Upper lobe of left lung (tissue), 6 donors: ENCODE measurements at regions not wholly inside any gene's neighbourhood (a gene's known extent, or its start where the extent isn't known, plus 50 kb on each side); places are given as distances from the start of the nearest gene placed in this dataset.

Source experiments
- ATAC-seq, 2 donors: fragments of 200-7000 bp; cut with Tn5 transposase; one replicate each; pipeline ENCODE4 v1.9.1; 2022; ENCODE audit warnings: mild to moderate bottlenecking in 2 of 2, moderate library complexity in 2 of 2; ENCODE audit not compliant: low FRiP score in 2 of 2
- DNase-seq, 2 donors: peaks; one replicate each; pipeline ENCODE4 v3.0.0-alpha.2; 2019 to 2020
- H3K27ac ChIP-seq, 4 donors: fragments of 200-600 bp; sonication (generic); one replicate each; pipeline ENCODE4 v1.5.1; 2016 to 2019
- H3K27me3 ChIP-seq, 4 donors: fragments of 200-600 bp; sonication (generic); one replicate each; pipeline ENCODE4 v1.5.1; 2017 to 2019
- H3K36me3 ChIP-seq, 4 donors: fragments of 200-600 bp; sonication (generic); one replicate each; pipeline ENCODE4 v1.5.1; 2016 to 2019
- H3K4me1 ChIP-seq, 4 donors: fragments of 200-600 bp; sonication (generic); one replicate each; pipeline ENCODE4 v1.5.1; 2018 to 2019
- H3K4me3 ChIP-seq, 4 donors: fragments of 200-600 bp; sonication (generic); one replicate each; pipeline ENCODE4 v1.5.1; 2017 to 2019; ENCODE audit warnings: mild to moderate bottlenecking in 2 of 4, moderate library complexity in 1 of 4
- H3K9me3 ChIP-seq, 4 donors: fragments of 200-600 bp; sonication (generic); one replicate each; pipeline ENCODE4 v1.5.1; 2018 to 2019
- EP300 ChIP-seq, 4 donors: sonication (generic); formaldehyde crosslinking; IDR thresholded peaks; one replicate each; pipeline ENCODE4 v1.5.1; 2017; ENCODE audit warnings: antibody characterized with exemption in 4 of 4, control low read depth in 2 of 4
- POLR2A ChIP-seq, 4 donors: fragments of 450-650 bp; IDR thresholded peaks; one replicate each; pipeline ENCODE4 v1.5.1; 2016 to 2017; ENCODE audit warnings: antibody characterized with exemption in 4 of 4, mild to moderate bottlenecking in 2 of 4
- POLR2AphosphoS5 ChIP-seq, 2 donors: sonication (generic); formaldehyde crosslinking; IDR thresholded peaks; one replicate each; pipeline ENCODE4 v1.5.1; 2017; ENCODE audit warnings: antibody characterized with exemption in 2 of 2
- WGBS, 2 donors: methylation state at CpG; one replicate each; pipeline ENCODE4 v1.1.5; 2017 to 2018; 5-methylcytosine and 5-hydroxymethylcytosine counted together
- TF ChIP-seq, protein P1 (sequence below), 6 experiments: fragments of 450-650 bp in 4 of 6; fragments of 200-600 bp in 2 of 6; sonication (generic) in 2 of 6; IDR thresholded peaks; one replicate each; pipeline ENCODE4 v1.5.1; 2016 to 2019; ENCODE audit warnings: antibody characterized with exemption in 6 of 6
- donor health status: DM: no; HTN: no; CAD: no; lungs with moderate emphysema.
- donor health status: DM: no; HTN: yes; CAD: no; lungs with severe emphysema.

- Histone ChIP-seq H3K27me3 (no peaks in the 10 kb centered on the region), H3K4me1 (peaks cover 0 to 7% (median 3%) of the 10 kb centered on the region in 4 donors), H3K27ac (no peak overlapping the region), H3K9me3 (no peaks in the 10 kb centered on the region), H3K36me3 (no peaks in the 10 kb centered on the region), H3K4me3 (no peak overlapping the region)
- TF ChIP-seq, protein P1, sequence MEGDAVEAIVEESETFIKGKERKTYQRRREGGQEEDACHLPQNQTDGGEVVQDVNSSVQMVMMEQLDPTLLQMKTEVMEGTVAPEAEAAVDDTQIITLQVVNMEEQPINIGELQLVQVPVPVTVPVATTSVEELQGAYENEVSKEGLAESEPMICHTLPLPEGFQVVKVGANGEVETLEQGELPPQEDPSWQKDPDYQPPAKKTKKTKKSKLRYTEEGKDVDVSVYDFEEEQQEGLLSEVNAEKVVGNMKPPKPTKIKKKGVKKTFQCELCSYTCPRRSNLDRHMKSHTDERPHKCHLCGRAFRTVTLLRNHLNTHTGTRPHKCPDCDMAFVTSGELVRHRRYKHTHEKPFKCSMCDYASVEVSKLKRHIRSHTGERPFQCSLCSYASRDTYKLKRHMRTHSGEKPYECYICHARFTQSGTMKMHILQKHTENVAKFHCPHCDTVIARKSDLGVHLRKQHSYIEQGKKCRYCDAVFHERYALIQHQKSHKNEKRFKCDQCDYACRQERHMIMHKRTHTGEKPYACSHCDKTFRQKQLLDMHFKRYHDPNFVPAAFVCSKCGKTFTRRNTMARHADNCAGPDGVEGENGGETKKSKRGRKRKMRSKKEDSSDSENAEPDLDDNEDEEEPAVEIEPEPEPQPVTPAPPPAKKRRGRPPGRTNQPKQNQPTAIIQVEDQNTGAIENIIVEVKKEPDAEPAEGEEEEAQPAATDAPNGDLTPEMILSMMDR (IDR thresholded peaks at IDR 0.05): no peak
- TF ChIP-seq EP300 (IDR thresholded peaks at IDR 0.05) (no peak), POLR2AphosphoS5 (IDR thresholded peaks at IDR 0.05) (no peak), POLR2A (IDR thresholded peaks at IDR 0.05) (no peak)
- no peak for ATAC-seq
- no peak for DNase-seq
- 83 to 86% methylated on average over 3 of the region's 3 CpGs for WGBS, 2 donors
Measured at GRCh38 chr5:118651002-118651401, 337.3 kb downstream of the DTWD2 start.

GRCh38 chr5:118647587-118647986, 340.8 kb downstream of the DTWD2 start:
- ATAC-seq (no peak), DNase-seq (no peak)
- no peaks in the 10 kb centered on the region for H3K36me3 ChIP-seq
- no peak overlapping the region for H3K4me3 ChIP-seq
- H3K9me3 ChIP-seq: no peaks in the 10 kb centered on the region
- peaks cover 0 to 2% (median 0%) of the 10 kb centered on the region in 4 donors for H3K4me1 ChIP-seq
- TF ChIP-seq EP300 (IDR thresholded peaks at IDR 0.05) (no peak), POLR2AphosphoS5 (IDR thresholded peaks at IDR 0.05) (no peak), POLR2A (IDR thresholded peaks at IDR 0.05) (no peak)
- TF ChIP-seq, protein P1 (IDR thresholded peaks at IDR 0.05): no peak
- H3K27ac ChIP-seq: no peak overlapping the region
- no peaks in the 10 kb centered on the region for H3K27me3 ChIP-seq
- 52 to 59% methylated on average over 7 of the region's 7 CpGs for WGBS, 2 donors

- DNase-seq (no peak), ATAC-seq (no peak)
- Histone ChIP-seq H3K27me3 (no peaks in the 10 kb centered on the region), H3K4me3 (no peak overlapping the region), H3K27ac (no peak overlapping the region), H3K36me3 (no peaks in the 10 kb centered on the region), H3K4me1 (peaks cover 0 to 2% (median 0%) of the 10 kb centered on the region in 4 donors), H3K9me3 (no peaks in the 10 kb centered on the region)
- 65 to 66% methylated on average over 6 of the region's 6 CpGs for WGBS, 2 donors
- TF ChIP-seq, protein P1 (IDR thresholded peaks at IDR 0.05): no peak
- TF ChIP-seq EP300 (IDR thresholded peaks at IDR 0.05) (no peak), POLR2A (IDR thresholded peaks at IDR 0.05) (no peak), POLR2AphosphoS5 (IDR thresholded peaks at IDR 0.05) (no peak)
Measured at GRCh38 chr5:118646917-118647316, 341.4 kb downstream of the DTWD2 start.

DNA sequence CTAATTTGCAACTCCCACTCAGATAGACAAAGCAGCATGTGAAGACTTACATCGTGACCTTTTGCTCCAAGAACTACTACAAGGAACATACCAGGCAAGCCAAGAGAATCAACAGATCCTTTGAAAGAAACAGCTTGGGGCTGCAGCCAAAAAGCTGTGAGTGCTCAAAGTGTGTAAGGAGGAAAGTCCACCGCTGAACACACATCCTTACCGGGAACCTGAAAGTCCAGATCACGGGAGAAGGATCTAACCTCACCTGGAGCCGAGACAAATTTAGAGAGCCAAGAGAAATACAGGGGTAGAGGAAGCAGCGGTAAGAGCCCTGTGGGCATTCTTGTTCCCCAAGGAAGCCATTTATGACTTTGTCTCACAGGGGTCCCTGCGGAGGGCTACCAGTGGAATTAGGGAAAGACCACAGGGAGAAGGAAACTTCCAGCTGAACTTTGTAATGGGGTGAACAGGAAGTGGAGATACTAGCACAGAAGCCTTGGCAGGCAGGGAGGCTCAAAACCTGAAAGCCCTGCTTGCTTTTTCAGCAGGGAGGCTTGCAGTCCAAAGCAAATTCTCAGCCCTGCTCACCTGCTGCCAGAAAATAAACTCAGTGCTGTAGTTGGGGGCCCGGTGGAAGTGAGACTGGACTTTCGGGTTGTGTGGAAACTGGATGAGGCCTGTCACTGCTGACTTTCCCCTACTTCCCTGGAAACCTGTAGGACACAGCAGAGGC, 350.2 kb downstream of the DTWD2 start:
- no peaks in the 10 kb centered on the region for H3K36me3 ChIP-seq
- no peak overlapping the region for H3K4me3 ChIP-seq
- TF ChIP-seq, protein P1 (IDR thresholded peaks at IDR 0.05): no peak
- TF ChIP-seq POLR2AphosphoS5 (IDR thresholded peaks at IDR 0.05) (no peak), POLR2A (IDR thresholded peaks at IDR 0.05) (no peak), EP300 (IDR thresholded peaks at IDR 0.05) (no peak)
- no peaks in the 10 kb centered on the region for H3K27me3 ChIP-seq
- 73 to 83% methylated on average over 9 of the region's 9 CpGs for WGBS, 2 donors
- H3K4me1 ChIP-seq: no peaks in the 10 kb centered on the region
- H3K27ac ChIP-seq: peak overlapping the region in 1 of 4 donors; percentile 27
- peaks cover 0 to 9% (median 0%) of the 10 kb centered on the region in 4 donors for H3K9me3 ChIP-seq
- ATAC-seq (peak; percentile 26 to 52), DNase-seq (peak in 1 of 2 donors; percentile 80)
